Brain microvascular endothelial cell (primary cell): ENCODE measurements at regions not wholly inside any gene's neighbourhood (a gene's known extent, or its start where the extent isn't known, plus 50 kb on each side); places are given as distances from the start of the nearest gene placed in this dataset.
"Not testable (repeated sequence)": the region's sequence is repeated elsewhere in the genome, so short reads cannot be mapped to it uniquely, and the experiment has no call there.

Experiments used
- DNase-seq: peaks from one replicate; pipeline ENCODE4 v3.0.0-alpha.2; 2020
- H3K27ac ChIP-seq: fragments of 250-450 bp; sonication (Bioruptor Pico); 2 replicates; pipeline ENCODE4 v1.5.1; 2020; ENCODE audit warnings: mild to moderate bottlenecking, moderate library complexity
- H3K27me3 ChIP-seq: fragments of 250-450 bp; sonication (Bioruptor Pico); replicated peaks from 2 replicates; pipeline ENCODE4 v1.5.1; 2020; ENCODE audit warnings: mild to moderate bottlenecking
- H3K36me3 ChIP-seq: fragments of 250-450 bp; sonication (Bioruptor Pico); replicated peaks from 2 replicates; pipeline ENCODE4 v1.5.1; 2020; ENCODE audit warnings: mild to moderate bottlenecking
- H3K4me3 ChIP-seq: 2 replicates; pipeline ENCODE4 v1.5.1; 2011; ENCODE audit warnings: low read depth, mild to moderate bottlenecking, control low read depth, low read length, moderate library complexity
- CTCF ChIP-seq: IDR thresholded peaks from 2 replicates; pipeline ENCODE4 v1.5.1; 2011; ENCODE audit warnings: low read depth, mild to moderate bottlenecking, moderate library complexity, low read length, control low read depth, inconsistent platforms; ENCODE audit errors: missing control alignments
- in situ Hi-C: cut with HindIII; loops from 2 replicates; pipeline ENCODE4 v1.10.0; 2017; ENCODE audit warnings: low sequenced_read_pairs, low pct_ligation_motif_present

- H3K36me3 ChIP-seq = no peaks in the 10 kb centered on the region
- in situ Hi-C loops = no loop called here
Measured at GRCh38 chr3:135596563-135596962, 369.0 kb upstream of the PPP2R3A start.

GRCh38 chr3:135597855-135598254 is 367.7 kb upstream of the PPP2R3A start:
- Histone ChIP-seq H3K27me3 (no peaks in the 10 kb centered on the region), H3K4me3 (no peak overlapping the region), H3K27ac (no peak overlapping the region), H3K36me3 (no peaks in the 10 kb centered on the region)
- in situ Hi-C loops = no loop called here
- TF ChIP-seq CTCF = no peak
- no peak for DNase-seq

More at GRCh38 chr3:135596563-135596962, 369.0 kb upstream of the PPP2R3A start:
- no peak overlapping the region for H3K27ac ChIP-seq
- H3K27me3 ChIP-seq = no peaks in the 10 kb centered on the region
- no peak for TF ChIP-seq CTCF
- no peak for DNase-seq
- no peak overlapping the region for H3K4me3 ChIP-seq

- in situ Hi-C loops = no loop called here
- no peaks in the 10 kb centered on the region for H3K36me3 ChIP-seq
- H3K27ac ChIP-seq = no peak overlapping the region
- no peaks in the 10 kb centered on the region for H3K27me3 ChIP-seq
- no peak overlapping the region for H3K4me3 ChIP-seq
- DNase-seq = no peak
- TF ChIP-seq CTCF = no peak
Measured at GRCh38 chr3:135598597-135598996, 366.9 kb upstream of the PPP2R3A start.

GRCh38 chr3:135604512-135604911 is 361.0 kb upstream of the PPP2R3A start:
- H3K27me3 ChIP-seq, H3K4me3 ChIP-seq, DNase-seq, H3K36me3 ChIP-seq, H3K27ac ChIP-seq, in situ Hi-C loops: not testable (repeated sequence)

GRCh38 chr3:135618123-135618522 is 347.4 kb upstream of the PPP2R3A start:
- Histone ChIP-seq H3K36me3 (no peaks in the 10 kb centered on the region), H3K4me3 (no peak overlapping the region), H3K27me3 (no peaks in the 10 kb centered on the region), H3K27ac (no peak overlapping the region)
- DNase-seq = no peak
- TF ChIP-seq CTCF = no peak
- in situ Hi-C loops = no loop called here

- TF ChIP-seq CTCF = no peak
- in situ Hi-C loops = no loop called here
- no peak overlapping the region for H3K27ac ChIP-seq
- H3K4me3 ChIP-seq = no peak overlapping the region
- H3K36me3 ChIP-seq = no peaks in the 10 kb centered on the region
- H3K27me3 ChIP-seq = no peaks in the 10 kb centered on the region
- DNase-seq = no peak
Measured at GRCh38 chr3:135621184-135621920, 344.2 kb upstream of the PPP2R3A start.
